IMR-90 (cell line): ENCODE measurements at regions not wholly inside any gene's neighbourhood (a gene's known extent, or its start where the extent isn't known, plus 50 kb on each side); places are given as distances from the start of the nearest gene placed in this dataset.

Experiments
- ATAC-seq: fragments of 200-7000 bp; cut with Tn5 transposase; 2 replicates; pipeline ENCODE4 v1.9.1; 2020; ENCODE audit warnings: low read depth, mild to moderate bottlenecking, moderate library complexity
- BruUV-seq: library from RNA; stranded (reverse); fragments of 400-500 nt; replicated peaks from 2 replicates; lab custom pipeline; 2021; lab: Mats Ljungman, UMichigan
- CTCF ChIA-PET: fragments of 300-600 bp; formaldehyde crosslinking; extraction: SDS; loops from one replicate; lab custom pipeline; 2021; ENCODE audit warnings: antibody characterized with exemption; lab: Yijun Ruan, JAX
- POLR2A ChIA-PET: fragments of 300-600 bp; sonication (Branson Sonifier 250); formaldehyde crosslinking; loops from one replicate; lab custom pipeline; 2022; ENCODE audit warnings: antibody characterized with exemption; ENCODE audit not compliant: unreplicated experiment; lab: Charles Lee
- DNase-seq: peaks from one replicate; pipeline ENCODE4 v3.0.0; 2013
- H2AFZ ChIP-seq: replicated peaks from 2 replicates; pipeline ENCODE3; 2013; ENCODE audit warnings: low read length, mild to moderate bottlenecking; ENCODE audit not compliant: poor library complexity
- H2AK5ac ChIP-seq: 2 replicates; pipeline ENCODE4 v1.6.1; 2013; ENCODE audit warnings: low read depth, low read length, inconsistent platforms
- H2AK9ac ChIP-seq: replicated peaks from 2 replicates; pipeline ENCODE3; 2013; ENCODE audit warnings: mild to moderate bottlenecking, low read depth, low read length, moderate library complexity; ENCODE audit not compliant: poor library complexity
- H2BK120ac ChIP-seq: 2 replicates; pipeline ENCODE4 v1.6.1; 2013; ENCODE audit warnings: low read depth, low read length, inconsistent platforms
- H2BK15ac ChIP-seq: 3 replicates; pipeline ENCODE4 v1.6.1; 2013; ENCODE audit warnings: low read depth, low read length, inconsistent platforms
- H2BK20ac ChIP-seq: 2 replicates; pipeline ENCODE4 v1.6.1; 2013; ENCODE audit warnings: low read depth, mild to moderate bottlenecking, inconsistent platforms, low read length, moderate library complexity
- H2BK5ac ChIP-seq: 2 replicates; pipeline ENCODE4 v1.6.1; 2013; ENCODE audit warnings: mild to moderate bottlenecking, low read depth, low read length, inconsistent platforms; ENCODE audit not compliant: poor library complexity, severe bottlenecking
- H3K14ac ChIP-seq: replicated peaks from 2 replicates; pipeline ENCODE4 v1.6.1; 2013; ENCODE audit warnings: low read depth, low read length, inconsistent platforms
- H3K18ac ChIP-seq: 2 replicates; pipeline ENCODE4 v1.6.1; 2013; ENCODE audit warnings: low read depth, low read length, control low read depth
- H3K23ac ChIP-seq: 2 replicates; pipeline ENCODE4 v1.6.1; 2013; ENCODE audit warnings: low read depth, low read length, inconsistent platforms
- H3K27ac ChIP-seq: 2 replicates; pipeline ENCODE4 v1.5.1; 2013; ENCODE audit warnings: mild to moderate bottlenecking, control low read depth, low read length; ENCODE audit not compliant: insufficient read depth
- H3K27me3 ChIP-seq: 2 replicates; pipeline ENCODE4 v1.6.1; 2013; ENCODE audit warnings: low read length; ENCODE audit not compliant: control insufficient read depth, insufficient read depth
- H3K36me3 ChIP-seq: 2 replicates; pipeline ENCODE4 v1.6.1; 2013; ENCODE audit warnings: low read length, mixed read lengths; ENCODE audit not compliant: control insufficient read depth, insufficient read depth
- H3K4ac ChIP-seq: 2 replicates; pipeline ENCODE4 v1.6.1; 2013; ENCODE audit warnings: low read depth, low read length, inconsistent platforms
- H3K4me1 ChIP-seq: 2 replicates; pipeline ENCODE4 v1.6.1; 2013; ENCODE audit warnings: low read length, mixed read lengths; ENCODE audit not compliant: control insufficient read depth, insufficient read depth
- H3K4me2 ChIP-seq: 2 replicates; pipeline ENCODE4 v1.6.1; 2013; ENCODE audit warnings: low read depth, mild to moderate bottlenecking, control low read depth, low read length, moderate library complexity
- H3K4me3 ChIP-seq: 2 replicates; pipeline ENCODE4 v1.5.1; 2013; ENCODE audit warnings: low read depth, mild to moderate bottlenecking, control low read depth, low read length, moderate library complexity; ENCODE audit not compliant: insufficient read depth
- H3K56ac ChIP-seq: 2 replicates; pipeline ENCODE4 v1.6.1; 2013; ENCODE audit warnings: low read length, inconsistent platforms; ENCODE audit not compliant: insufficient read depth; ENCODE audit errors: extremely low read depth
- H3K79me1 ChIP-seq, 2 experiments: 2 replicates each; pipeline ENCODE4 v1.6.1; 2013; ENCODE audit warnings: low read length in 2 of 2, inconsistent platforms in 1 of 2, low read depth in 1 of 2
- H3K9ac ChIP-seq: 2 replicates; pipeline ENCODE4 v1.6.1; 2013; ENCODE audit warnings: low read depth, low read length, control low read depth
- H3K9me1 ChIP-seq: 2 replicates; pipeline ENCODE4 v1.6.1; 2013; ENCODE audit warnings: low read length, inconsistent platforms; ENCODE audit not compliant: insufficient read depth
- H3K9me3 ChIP-seq: 2 replicates; pipeline ENCODE4 v1.6.1; 2013; ENCODE audit warnings: low read length; ENCODE audit not compliant: control insufficient read depth, insufficient read depth
- H4K20me1 ChIP-seq: 2 replicates; pipeline ENCODE4 v1.6.1; 2013; ENCODE audit warnings: low read length, inconsistent platforms; ENCODE audit not compliant: insufficient read depth
- H4K5ac ChIP-seq: 2 replicates; pipeline ENCODE4 v1.6.1; 2013; ENCODE audit warnings: mild to moderate bottlenecking, low read depth, low read length, control low read depth
- H4K8ac ChIP-seq, 2 experiments: 2 replicates each; pipeline ENCODE4 v1.6.1; 2013; ENCODE audit warnings: low read depth in 2 of 2, low read length in 2 of 2, control low read depth in 1 of 2, inconsistent platforms in 1 of 2
- H4K91ac ChIP-seq: 2 replicates; pipeline ENCODE4 v1.6.1; 2013; ENCODE audit warnings: low read depth, low read length, inconsistent platforms; ENCODE audit not compliant: insufficient read depth
- BHLHE40 ChIP-seq: fragments of 150-350 bp; IDR thresholded peaks from 2 replicates; pipeline ENCODE4 v1.6.1; 2016; ENCODE audit warnings: mild to moderate bottlenecking, low read depth, low read length
- CHD1 ChIP-seq: IDR thresholded peaks from 2 replicates; pipeline ENCODE4 v1.6.1; 2012; ENCODE audit warnings: low read depth, low read length, improper control_type of control experiment
- MAFK ChIP-seq: IDR thresholded peaks from 2 replicates; pipeline ENCODE4 v1.6.1; 2012; ENCODE audit warnings: low read depth, low read length, improper control_type of control experiment
- MAZ ChIP-seq: IDR thresholded peaks from 2 replicates; pipeline ENCODE4 v1.6.1; 2012; ENCODE audit warnings: low read depth, mild to moderate bottlenecking, low read length, improper control_type of control experiment, moderate library complexity, borderline replicate concordance
- MXI1 ChIP-seq: IDR thresholded peaks from 2 replicates; pipeline ENCODE4 v1.6.1; 2012; ENCODE audit warnings: low read depth, mild to moderate bottlenecking, low read length, moderate library complexity, borderline replicate concordance
- NFE2L2 ChIP-seq: fragments of 150-350 bp; IDR thresholded peaks from 2 replicates; pipeline ENCODE4 v1.6.1; 2016; ENCODE audit warnings: low read depth, mild to moderate bottlenecking, low read length
- POLR2A ChIP-seq: IDR thresholded peaks from 2 replicates; pipeline ENCODE4 v1.6.1; 2012; ENCODE audit warnings: mild to moderate bottlenecking, low read depth, low read length
- RAD21 ChIP-seq: IDR thresholded peaks from 2 replicates; pipeline ENCODE4 v1.6.1; 2012; ENCODE audit warnings: low read length, improper control_type of control experiment
- RCOR1 ChIP-seq: IDR thresholded peaks from 2 replicates; pipeline ENCODE4 v1.6.1; 2012; ENCODE audit warnings: mild to moderate bottlenecking, low read length, improper control_type of control experiment; ENCODE audit not compliant: insufficient replicate concordance
- RFX5 ChIP-seq: IDR thresholded peaks from 2 replicates; pipeline ENCODE4 v1.8.0; 2012; ENCODE audit warnings: low read depth, mild to moderate bottlenecking, low read length, moderate library complexity
- SMC3 ChIP-seq: fragments of 150-350 bp; IDR thresholded peaks from 2 replicates; pipeline ENCODE4 v1.6.1; 2016; ENCODE audit warnings: low read depth, mild to moderate bottlenecking, antibody characterized with exemption, low read length, moderate library complexity
- WGBS, 2 experiments: methylation state at CpG; one replicate each; pipeline versions ENCODE4 v1.1.5 to v1.1.7; 2013; ENCODE audit warnings: missing lambda C conversion rate in 2 of 2; ENCODE audit not compliant: insufficient read length in 1 of 2; ENCODE audit errors: extremely low coverage in 2 of 2; 5-methylcytosine and 5-hydroxymethylcytosine counted together
- dilution Hi-C: fragments of 300-500 bp; cut with HindIII; formaldehyde crosslinking; loops from one replicate; pipeline ENCODE4 v1.14.3; 2018; ENCODE audit warnings: low sequenced_read_pairs; ENCODE audit not compliant: unreplicated experiment
- in situ Hi-C: fragments of 300-500 bp; cut with MboI; formaldehyde crosslinking; loops from 3 replicates; pipeline ENCODE4 v1.14.3; 2019; ENCODE audit warnings: low sequenced_read_pairs, inconsistent platforms, mixed read lengths
- intact Hi-C: fragments of 100-400 bp; cut with micrococcal nuclease; formaldehyde crosslinking; loops from 2 replicates; pipeline ENCODE4 v1.10.0; 2022
- TF ChIP-seq, protein P1 (sequence below): fragments of 150-350 bp; IDR thresholded peaks from 2 replicates; pipeline ENCODE4 v1.6.1; 2017; ENCODE audit warnings: mild to moderate bottlenecking, antibody characterized with exemption, low read length, low read depth

DNA sequence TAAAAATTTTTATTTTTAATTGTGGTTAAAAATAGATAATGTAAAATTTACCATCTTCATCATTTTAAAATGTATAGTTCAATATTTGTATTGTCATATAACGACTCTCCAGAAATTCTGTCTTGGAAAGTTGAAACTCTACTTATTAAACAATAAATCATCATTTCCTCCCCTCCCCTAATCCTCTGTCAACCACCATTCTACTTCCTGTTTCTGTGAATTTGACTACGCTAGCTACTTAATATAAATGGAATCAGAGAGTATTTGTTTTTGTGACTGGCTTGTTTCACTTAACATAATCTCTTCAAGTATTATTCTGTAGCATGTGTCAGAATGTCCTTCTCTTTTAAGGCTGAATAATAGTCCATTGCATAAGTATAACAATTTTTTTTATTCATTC lies 729.0 kb upstream of the AADAT start:
- WGBS, 2 experiments, result no CpG with 5 or more reads among the region's 2 CpGs
- in situ Hi-C loops (no loop called here), dilution Hi-C loops (no loop called here), intact Hi-C loops (no loop called here)
- H4K91ac ChIP-seq, result no peak overlapping the region
- peaks cover 4% of the 10 kb centered on the region; the same call in 1 of the 2 replicates for H3K9me3 ChIP-seq
- ATAC-seq (no peak), DNase-seq (no peak)
- no peak for TF ChIP-seq MXI1
- no peak for TF ChIP-seq CHD1
- TF ChIP-seq RAD21, result no peak
- TF ChIP-seq NFE2L2, result no peak
- TF ChIP-seq, protein P1, sequence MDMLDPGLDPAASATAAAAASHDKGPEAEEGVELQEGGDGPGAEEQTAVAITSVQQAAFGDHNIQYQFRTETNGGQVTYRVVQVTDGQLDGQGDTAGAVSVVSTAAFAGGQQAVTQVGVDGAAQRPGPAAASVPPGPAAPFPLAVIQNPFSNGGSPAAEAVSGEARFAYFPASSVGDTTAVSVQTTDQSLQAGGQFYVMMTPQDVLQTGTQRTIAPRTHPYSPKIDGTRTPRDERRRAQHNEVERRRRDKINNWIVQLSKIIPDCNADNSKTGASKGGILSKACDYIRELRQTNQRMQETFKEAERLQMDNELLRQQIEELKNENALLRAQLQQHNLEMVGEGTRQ, result no peak
- no peak for TF ChIP-seq BHLHE40
- no peak for TF ChIP-seq MAFK
- TF ChIP-seq RCOR1, result no peak
- TF ChIP-seq MAZ, result no peak
- no peak for TF ChIP-seq SMC3
- TF ChIP-seq POLR2A, result no peak
- no peak for TF ChIP-seq RFX5
- H2AK9ac ChIP-seq, result no peak overlapping the region
- H3K4me3 ChIP-seq, result no peak overlapping the region
- no peak overlapping the region for H2BK120ac ChIP-seq
- no peak overlapping the region for H3K56ac ChIP-seq
- no peaks in the 10 kb centered on the region for H3K79me1 ChIP-seq
- H2AK5ac ChIP-seq, result no peak overlapping the region
- no peak overlapping the region for H4K5ac ChIP-seq
- no peak overlapping the region for H3K18ac ChIP-seq
- no peak overlapping the region for H4K8ac ChIP-seq
- no peaks in the 10 kb centered on the region for H3K36me3 ChIP-seq
- no peak overlapping the region for H3K27ac ChIP-seq
- ChIA-PET CTCF (no interaction called here), POLR2A (no interaction called here)
- no peak overlapping the region for H3K9ac ChIP-seq
- no peaks in the 10 kb centered on the region for H3K9me1 ChIP-seq
- no peak overlapping the region for H2BK20ac ChIP-seq
- H3K4ac ChIP-seq, result no peak overlapping the region
- no peaks in the 10 kb centered on the region for H3K27me3 ChIP-seq
- H2AFZ ChIP-seq, result no peak overlapping the region
- H2BK5ac ChIP-seq, result no peak overlapping the region
- H2BK15ac ChIP-seq, result no peak overlapping the region
- no peak overlapping the region for H3K23ac ChIP-seq
- no peak overlapping the region for H3K4me2 ChIP-seq
- no peak overlapping the region for H3K14ac ChIP-seq
- no peaks in the 10 kb centered on the region for H4K20me1 ChIP-seq
- BruUV-seq, result no TSS peak
- no peaks in the 10 kb centered on the region for H3K4me1 ChIP-seq
